Mesendoderm (in vitro differentiated cells): ENCODE measurements at regions not wholly inside any gene's neighbourhood (a gene's known extent, or its start where the extent isn't known, plus 50 kb on each side); places are given as distances from the start of the nearest gene placed in this dataset.

Source experiments
- DNase-seq: peaks from one replicate; pipeline ENCODE4 v3.0.0; 2013
- H2AK5ac ChIP-seq: 2 replicates; pipeline ENCODE4 v1.6.1; 2013; ENCODE audit warnings: low read length, inconsistent platforms
- H2BK120ac ChIP-seq: 2 replicates; pipeline ENCODE4 v1.6.1; 2013; ENCODE audit warnings: low read depth, mild to moderate bottlenecking, low read length, moderate library complexity, mixed read lengths
- H2BK15ac ChIP-seq: replicated peaks from 2 replicates; pipeline ENCODE4 v1.6.1; 2013; ENCODE audit warnings: low read depth, mild to moderate bottlenecking, moderate library complexity
- H2BK5ac ChIP-seq: 2 replicates; pipeline ENCODE4 v1.6.1; 2013; ENCODE audit warnings: low read length, inconsistent platforms
- H3K18ac ChIP-seq: 2 replicates; pipeline ENCODE4 v1.6.1; 2013; ENCODE audit warnings: mild to moderate bottlenecking, low read length, mixed read lengths
- H3K23ac ChIP-seq: one replicate; pipeline ENCODE4 v1.6.1; 2013; ENCODE audit warnings: low read length
- H3K27ac ChIP-seq: 2 replicates; pipeline ENCODE4 v1.5.1; 2013; ENCODE audit warnings: low read depth, mild to moderate bottlenecking, inconsistent platforms, low read length, moderate library complexity
- H3K27me3 ChIP-seq: 2 replicates; pipeline ENCODE4 v1.6.1; 2013; ENCODE audit warnings: low read length, control low read depth, mild to moderate bottlenecking, inconsistent platforms; ENCODE audit not compliant: insufficient read depth, poor library complexity
- H3K36me3 ChIP-seq: 2 replicates; pipeline ENCODE4 v1.6.1; 2013; ENCODE audit warnings: low read length, inconsistent platforms; ENCODE audit not compliant: control insufficient read depth, insufficient read depth
- H3K4ac ChIP-seq: one replicate; pipeline ENCODE4 v1.6.1; 2013; ENCODE audit warnings: low read depth, mild to moderate bottlenecking, low read length, moderate library complexity
- H3K4me1 ChIP-seq: 2 replicates; pipeline ENCODE4 v1.6.1; 2013; ENCODE audit warnings: low read depth, low read length, inconsistent platforms; ENCODE audit not compliant: control insufficient read depth
- H3K4me2 ChIP-seq: 2 replicates; pipeline ENCODE4 v1.6.1; 2013; ENCODE audit warnings: low read length
- H3K4me3 ChIP-seq: 2 replicates; pipeline ENCODE4 v1.5.1; 2013; ENCODE audit warnings: mild to moderate bottlenecking, low read length
- H3K56ac ChIP-seq: one replicate; pipeline ENCODE4 v1.6.1; 2013; ENCODE audit warnings: low read length
- H3K79me1 ChIP-seq: 2 replicates; pipeline ENCODE4 v1.6.1; 2013; ENCODE audit warnings: low read length, inconsistent platforms
- H3K79me2 ChIP-seq: 2 replicates; pipeline ENCODE4 v1.6.1; 2013; ENCODE audit warnings: mild to moderate bottlenecking, low read length; ENCODE audit not compliant: control insufficient read depth, insufficient read depth
- H3K9ac ChIP-seq: 2 replicates; pipeline ENCODE4 v1.6.1; 2013; ENCODE audit warnings: low read length, inconsistent platforms
- H4K5ac ChIP-seq: one replicate; pipeline ENCODE4 v1.6.1; 2013; ENCODE audit warnings: low read length
- H4K8ac ChIP-seq: one replicate; pipeline ENCODE4 v1.6.1; 2013; ENCODE audit warnings: low read depth, mild to moderate bottlenecking, control low read depth, low read length, moderate library complexity
- WGBS: extraction: QIAGEN DNeasy Blood & Tissue Kit; methylation state at CpG from one replicate; pipeline ENCODE4 v1.1.7; 2013; ENCODE audit warnings: low lambda C conversion rate, missing lambda C conversion rate; ENCODE audit not compliant: insufficient coverage; ENCODE audit errors: extremely low coverage; 5-methylcytosine and 5-hydroxymethylcytosine counted together

- no peak overlapping the region for H3K9ac ChIP-seq
- no peaks in the 10 kb centered on the region for H3K27me3 ChIP-seq
- no peak overlapping the region for H3K56ac ChIP-seq
- H3K4ac ChIP-seq: no peak overlapping the region
- H3K4me3 ChIP-seq: no peak overlapping the region
- H3K18ac ChIP-seq: no peak overlapping the region
- no peaks in the 10 kb centered on the region for H3K79me1 ChIP-seq
- H2BK15ac ChIP-seq: no peak overlapping the region
- no peak overlapping the region for H3K23ac ChIP-seq
- H4K5ac ChIP-seq: no peak overlapping the region
- H4K8ac ChIP-seq: no peak overlapping the region
- H2BK5ac ChIP-seq: no peak overlapping the region
- no peak overlapping the region for H2AK5ac ChIP-seq
- H3K36me3 ChIP-seq: no peaks in the 10 kb centered on the region
- no peak overlapping the region for H3K4me2 ChIP-seq
- H3K79me2 ChIP-seq: no peaks in the 10 kb centered on the region
- no peak for DNase-seq
- H2BK120ac ChIP-seq: no peak overlapping the region
- H3K4me1 ChIP-seq: no peaks in the 10 kb centered on the region
- no peak overlapping the region for H3K27ac ChIP-seq
Observed at GRCh38 chr9:73543727-73544126, 392.1 kb downstream of the ANXA1 start.

- no CpG with 5 or more reads among the region's 5 CpGs for WGBS
- Histone ChIP-seq H2BK15ac (no peak overlapping the region), H3K4me1 (no peaks in the 10 kb centered on the region), H2BK120ac (no peak overlapping the region), H3K79me2 (no peaks in the 10 kb centered on the region), H3K18ac (no peak overlapping the region), H3K36me3 (no peaks in the 10 kb centered on the region), H3K27ac (no peak overlapping the region), H3K23ac (no peak overlapping the region), H3K56ac (no peak overlapping the region), H3K9ac (no peak overlapping the region), H3K4ac (no peak overlapping the region), H4K5ac (no peak overlapping the region), H3K27me3 (no peaks in the 10 kb centered on the region), H2BK5ac (no peak overlapping the region), H3K4me3 (no peak overlapping the region), H3K79me1 (no peaks in the 10 kb centered on the region), H4K8ac (no peak overlapping the region), H2AK5ac (no peak overlapping the region), H3K4me2 (no peak overlapping the region)
- DNase-seq: no peak
Observed at GRCh38 chr9:73548201-73548600, 396.5 kb downstream of the ANXA1 start.

- Histone ChIP-seq H3K4me3 (no peak overlapping the region), H3K4me2 (no peak overlapping the region), H2AK5ac (no peak overlapping the region), H3K4ac (no peak overlapping the region), H3K18ac (no peak overlapping the region), H2BK5ac (no peak overlapping the region), H3K27me3 (no peaks in the 10 kb centered on the region), H4K5ac (no peak overlapping the region), H3K9ac (no peak overlapping the region), H3K56ac (no peak overlapping the region), H3K4me1 (no peaks in the 10 kb centered on the region), H3K36me3 (no peaks in the 10 kb centered on the region), H3K23ac (no peak overlapping the region), H2BK15ac (no peak overlapping the region), H2BK120ac (no peak overlapping the region), H3K27ac (no peak overlapping the region), H3K79me1 (no peaks in the 10 kb centered on the region), H4K8ac (no peak overlapping the region), H3K79me2 (no peaks in the 10 kb centered on the region)
- no peak for DNase-seq
- no CpG with 5 or more reads among the region's 1 CpG for WGBS
Observed at GRCh38 chr9:73549991-73550390, 398.3 kb downstream of the ANXA1 start.

- H3K27ac ChIP-seq: no peak overlapping the region
- no CpG with 5 or more reads among the region's 3 CpGs for WGBS
- no peak overlapping the region for H3K18ac ChIP-seq
- H2BK15ac ChIP-seq: no peak overlapping the region
- H3K4me3 ChIP-seq: no peak overlapping the region
- no peaks in the 10 kb centered on the region for H3K4me1 ChIP-seq
- H3K27me3 ChIP-seq: no peaks in the 10 kb centered on the region
- no peaks in the 10 kb centered on the region for H3K79me1 ChIP-seq
- H3K56ac ChIP-seq: no peak overlapping the region
- no peak overlapping the region for H2BK5ac ChIP-seq
- no peak overlapping the region for H2AK5ac ChIP-seq
- no peaks in the 10 kb centered on the region for H3K79me2 ChIP-seq
- no peak overlapping the region for H2BK120ac ChIP-seq
- no peak for DNase-seq
- no peak overlapping the region for H4K5ac ChIP-seq
- no peak overlapping the region for H3K4me2 ChIP-seq
- no peak overlapping the region for H3K4ac ChIP-seq
- no peaks in the 10 kb centered on the region for H3K36me3 ChIP-seq
- H4K8ac ChIP-seq: no peak overlapping the region
- H3K23ac ChIP-seq: no peak overlapping the region
- H3K9ac ChIP-seq: no peak overlapping the region
Observed at GRCh38 chr9:73553295-73553694, 401.6 kb downstream of the ANXA1 start.

- Histone ChIP-seq H2AK5ac (no peak overlapping the region), H3K79me1 (no peaks in the 10 kb centered on the region), H4K8ac (no peak overlapping the region), H3K36me3 (no peaks in the 10 kb centered on the region), H3K4me3 (no peak overlapping the region), H3K4me1 (no peaks in the 10 kb centered on the region), H3K4me2 (no peak overlapping the region), H4K5ac (no peak overlapping the region), H3K27ac (no peak overlapping the region), H3K4ac (no peak overlapping the region), H3K18ac (no peak overlapping the region), H3K56ac (no peak overlapping the region), H2BK120ac (no peak overlapping the region), H2BK5ac (no peak overlapping the region), H3K23ac (no peak overlapping the region), H2BK15ac (no peak overlapping the region), H3K9ac (no peak overlapping the region), H3K27me3 (no peaks in the 10 kb centered on the region), H3K79me2 (no peaks in the 10 kb centered on the region)
- no peak for DNase-seq
Observed at GRCh38 chr9:73558471-73558870, 406.8 kb downstream of the ANXA1 start.

- no peaks in the 10 kb centered on the region for H3K79me2 ChIP-seq
- H3K4me3 ChIP-seq: no peak overlapping the region
- H2AK5ac ChIP-seq: no peak overlapping the region
- DNase-seq: no peak
- no peak overlapping the region for H4K5ac ChIP-seq
- no peak overlapping the region for H3K27ac ChIP-seq
- no peak overlapping the region for H3K23ac ChIP-seq
- no peak overlapping the region for H2BK5ac ChIP-seq
- WGBS: no CpG with 5 or more reads among the region's 4 CpGs
- no peak overlapping the region for H3K18ac ChIP-seq
- no peaks in the 10 kb centered on the region for H3K4me1 ChIP-seq
- no peaks in the 10 kb centered on the region for H3K79me1 ChIP-seq
- no peak overlapping the region for H3K56ac ChIP-seq
- H3K4me2 ChIP-seq: no peak overlapping the region
- H2BK15ac ChIP-seq: no peak overlapping the region
- no peaks in the 10 kb centered on the region for H3K36me3 ChIP-seq
- no peak overlapping the region for H2BK120ac ChIP-seq
- no peak overlapping the region for H3K9ac ChIP-seq
- H3K27me3 ChIP-seq: no peaks in the 10 kb centered on the region
- H3K4ac ChIP-seq: no peak overlapping the region
- H4K8ac ChIP-seq: no peak overlapping the region
Observed at GRCh38 chr9:73565026-73565425, 413.4 kb downstream of the ANXA1 start.
